GM23248 (cell line): ENCODE measurements at regions not wholly inside any gene's neighbourhood (a gene's known extent, or its start where the extent isn't known, plus 50 kb on each side); places are given as distances from the start of the nearest gene placed in this dataset.

ENCODE experiments used
- DNase-seq: peaks from one replicate; pipeline ENCODE4 v3.0.0-alpha.2; 2015
- H2AFZ ChIP-seq: fragments of 200-600 bp; sonication (generic); 2 replicates; pipeline ENCODE4 v1.6.1; 2016; ENCODE audit warnings: antibody characterized with exemption
- H3F3A ChIP-seq: fragments of 200-600 bp; sonication (generic); 2 replicates; pipeline ENCODE4 v1.6.1; 2016; ENCODE audit warnings: mild to moderate bottlenecking, antibody characterized with exemption, mixed run types; ENCODE audit not compliant: insufficient read depth
- H3K27ac ChIP-seq: fragments of 200-600 bp; sonication (generic); 2 replicates; pipeline ENCODE4 v1.5.1; 2016; ENCODE audit warnings: mild to moderate bottlenecking
- H3K27me3 ChIP-seq: fragments of 200-600 bp; sonication (generic); replicated peaks from 2 replicates; pipeline ENCODE4 v1.6.1; 2016; ENCODE audit warnings: mild to moderate bottlenecking; ENCODE audit not compliant: insufficient read depth
- H3K36me3 ChIP-seq: fragments of 200-600 bp; sonication (generic); 2 replicates; pipeline ENCODE4 v1.6.1; 2016; ENCODE audit warnings: low read depth, mild to moderate bottlenecking
- H3K4me1 ChIP-seq: fragments of 200-600 bp; sonication (generic); 2 replicates; pipeline ENCODE4 v1.6.1; 2016; ENCODE audit warnings: mild to moderate bottlenecking; ENCODE audit not compliant: insufficient read depth
- H3K4me2 ChIP-seq: fragments of 200-600 bp; sonication (generic); one replicate; pipeline ENCODE4 v1.6.1; 2016; ENCODE audit warnings: mild to moderate bottlenecking; ENCODE audit not compliant: unreplicated experiment
- H3K4me3 ChIP-seq: fragments of 200-600 bp; sonication (generic); 2 replicates; pipeline ENCODE4 v1.5.1; 2016; ENCODE audit warnings: mild to moderate bottlenecking
- H3K79me2 ChIP-seq: fragments of 200-600 bp; sonication (generic); 2 replicates; pipeline ENCODE4 v1.6.1; 2016; ENCODE audit warnings: mild to moderate bottlenecking; ENCODE audit not compliant: insufficient read depth
- H3K9ac ChIP-seq: fragments of 200-600 bp; sonication (generic); 2 replicates; pipeline ENCODE4 v1.6.1; 2016; ENCODE audit warnings: mild to moderate bottlenecking
- H3K9me2 ChIP-seq: fragments of 200-600 bp; sonication (generic); 2 replicates; pipeline ENCODE4 v1.6.1; 2016; ENCODE audit warnings: mixed run types, mild to moderate bottlenecking, moderate library complexity; ENCODE audit not compliant: insufficient read depth
- H3K9me3 ChIP-seq: fragments of 200-600 bp; sonication (generic); one replicate; pipeline ENCODE4 v1.6.1; 2017; ENCODE audit warnings: low read depth
- H4K20me1 ChIP-seq: fragments of 200-600 bp; sonication (generic); 2 replicates; pipeline ENCODE4 v1.6.0; 2016; ENCODE audit not compliant: insufficient read depth
- EZH2 ChIP-seq: fragments of 200-600 bp; sonication (generic); IDR thresholded peaks from 2 replicates; pipeline ENCODE4 v1.6.1; 2018; ENCODE audit warnings: antibody characterized with exemption, mild to moderate bottlenecking; ENCODE audit not compliant: insufficient read depth, poor library complexity, severe bottlenecking
- EZH2phosphoT487 ChIP-seq: fragments of 200-600 bp; sonication (generic); IDR thresholded peaks from 2 replicates; pipeline ENCODE4 v1.6.1; 2018; ENCODE audit warnings: antibody characterized with exemption, moderate library complexity, mild to moderate bottlenecking, low read depth; ENCODE audit not compliant: insufficient read depth
- WGBS, 2 experiments: methylation state at CpG; one replicate each; pipeline ENCODE4 v1.1.6; 2015 to 2017; ENCODE audit warnings: low lambda C conversion rate in 2 of 2, low coverage in 1 of 2; ENCODE audit errors: missing lambda C conversion rate in 2 of 2; 5-methylcytosine and 5-hydroxymethylcytosine counted together
- in situ Hi-C: fragments of 300-500 bp; cut with MboI; formaldehyde crosslinking; loops from 2 replicates; pipeline ENCODE4 v1.15.0; 2020

GRCh38 chr13:74557870-74558269, 423.7 kb upstream of the KLF12 start:
- Histone ChIP-seq H2AFZ (no peak overlapping the region), H3K4me3 (no peak overlapping the region), H3K27ac (no peak overlapping the region), H3K79me2 (no peaks in the 10 kb centered on the region), H3K9me2 (no peaks in the 10 kb centered on the region), H3F3A (no peaks in the 10 kb centered on the region), H3K27me3 (no peaks in the 10 kb centered on the region), H4K20me1 (no peaks in the 10 kb centered on the region), H3K4me2 (no peak overlapping the region), H3K9ac (no peak overlapping the region), H3K36me3 (no peaks in the 10 kb centered on the region), H3K4me1 (peaks cover 4% of the 10 kb centered on the region), H3K9me3 (no peaks in the 10 kb centered on the region)
- DNase-seq, result no peak
- WGBS, 2 experiments, result 89 to 93% methylated on average over 1 of the region's 1 CpG
- in situ Hi-C loops, result no loop called here
- TF ChIP-seq EZH2, result no peak
- no peak for TF ChIP-seq EZH2phosphoT487

- Histone ChIP-seq H3K9me3 (no peaks in the 10 kb centered on the region), H3K27me3 (no peaks in the 10 kb centered on the region), H3K79me2 (no peaks in the 10 kb centered on the region), H3K4me3 (no peak overlapping the region), H3K4me2 (no peak overlapping the region), H3K9ac (no peak overlapping the region), H2AFZ (no peak overlapping the region), H3K36me3 (no peaks in the 10 kb centered on the region), H3K4me1 (no peaks in the 10 kb centered on the region), H3F3A (no peaks in the 10 kb centered on the region), H3K27ac (no peak overlapping the region), H4K20me1 (no peaks in the 10 kb centered on the region), H3K9me2 (no peaks in the 10 kb centered on the region)
- DNase-seq, result no peak
- in situ Hi-C loops, result no loop called here
- 12 to 19% methylated on average over 9 of the region's 9 CpGs for WGBS, 2 experiments
- TF ChIP-seq EZH2phosphoT487, result no peak
- no peak for TF ChIP-seq EZH2
These were observed 421.6 kb upstream of the KLF12 start for GRCh38 chr13:74555651-74556420.

- Histone ChIP-seq H2AFZ (no peak overlapping the region), H3F3A (no peaks in the 10 kb centered on the region), H3K4me2 (no peak overlapping the region), H3K4me1 (no peaks in the 10 kb centered on the region), H3K36me3 (no peaks in the 10 kb centered on the region), H3K9ac (no peak overlapping the region), H3K27me3 (no peaks in the 10 kb centered on the region), H3K9me3 (no peaks in the 10 kb centered on the region), H3K4me3 (no peak overlapping the region), H3K27ac (no peak overlapping the region), H3K79me2 (no peaks in the 10 kb centered on the region), H4K20me1 (no peaks in the 10 kb centered on the region), H3K9me2 (no peaks in the 10 kb centered on the region)
- TF ChIP-seq EZH2, result no peak
- no peak for TF ChIP-seq EZH2phosphoT487
- in situ Hi-C loops, result no loop called here
- 21 to 31% methylated on average over 3 of the region's 3 CpGs for WGBS, 2 experiments
- no peak for DNase-seq
These were observed 421.0 kb upstream of the KLF12 start for GRCh38 chr13:74555276-74555625.

GRCh38 chr13:74554569-74555275, 420.5 kb upstream of the KLF12 start:
- H3K4me1 ChIP-seq, result no peaks in the 10 kb centered on the region
- no peaks in the 10 kb centered on the region for H3K36me3 ChIP-seq
- H2AFZ ChIP-seq, result no peak overlapping the region
- no peaks in the 10 kb centered on the region for H3K9me3 ChIP-seq
- H3K4me2 ChIP-seq, result no peak overlapping the region
- no peaks in the 10 kb centered on the region for H3K79me2 ChIP-seq
- H3K27me3 ChIP-seq, result no peaks in the 10 kb centered on the region
- 86 to 90% methylated on average over 8 of the region's 8 CpGs for WGBS, 2 experiments
- no peak overlapping the region for H3K27ac ChIP-seq
- H4K20me1 ChIP-seq, result no peaks in the 10 kb centered on the region
- H3K4me3 ChIP-seq, result no peak overlapping the region
- in situ Hi-C loops, result no loop called here
- no peak for DNase-seq
- H3K9ac ChIP-seq, result no peak overlapping the region
- no peaks in the 10 kb centered on the region for H3K9me2 ChIP-seq
- H3F3A ChIP-seq, result no peaks in the 10 kb centered on the region
- TF ChIP-seq EZH2phosphoT487, result no peak
- TF ChIP-seq EZH2, result no peak
